ENCODE measurements at regions not wholly inside any gene's neighbourhood (a gene's known extent, or its start where the extent isn't known, plus 50 kb on each side); places are given as distances from the start of the nearest gene placed in this dataset.
A peak's percentile ranks its signal among the peaks of the same experiment; 100 is the strongest.

DNA sequence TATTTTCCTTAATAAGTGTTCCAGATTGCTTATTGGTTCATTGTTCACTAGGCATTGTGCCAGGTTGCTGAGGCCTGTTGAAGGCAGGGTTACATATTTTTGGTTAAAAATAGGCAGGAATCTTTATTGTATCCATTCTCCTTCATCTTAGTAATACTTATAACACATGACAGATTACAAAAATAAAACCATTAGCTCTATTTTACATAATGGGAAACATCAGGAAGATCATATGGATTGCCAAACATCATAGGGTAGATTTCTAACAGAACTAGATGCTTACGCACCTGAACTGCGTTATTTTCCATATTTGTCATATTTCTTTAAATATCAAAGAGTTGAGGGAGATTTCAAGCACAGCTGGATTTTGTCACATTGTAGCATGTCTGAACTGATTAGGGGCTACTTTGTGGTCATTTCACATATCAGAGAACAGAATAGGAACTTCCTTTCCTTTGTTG, 462.9 kb upstream of the SGO1 start:
- no peak overlapping the region for H3K4me2 ChIP-seq (ENCODE audit: extremely low read depth, insufficient read depth, low read length)
- H3K4me1 ChIP-seq (ENCODE audit: control insufficient read depth, extremely low read depth, insufficient read depth, low read length) = peaks cover 4% of the 10 kb centered on the region
- no peaks in the 10 kb centered on the region for H4K20me1 ChIP-seq (ENCODE audit: control insufficient read depth, extremely low read depth, insufficient read depth, low read length)
- H3K9me3 ChIP-seq (ENCODE audit: control insufficient read depth, insufficient read depth, low read depth, low read length) = no peaks in the 10 kb centered on the region
- H3K27me3 ChIP-seq (ENCODE audit: control insufficient read depth, insufficient read depth, low read length) = no peaks in the 10 kb centered on the region
- DNase-seq (ENCODE audit: low read depth in 2 of 2) = peak; percentile 20 to 86
- no peaks in the 10 kb centered on the region for H3K36me3 ChIP-seq (ENCODE audit: control insufficient read depth, insufficient read depth, low read length)
- no peak overlapping the region for H3K27ac ChIP-seq (ENCODE audit: insufficient read depth, low read length)
- no peak overlapping the region for H3K9ac ChIP-seq (ENCODE audit: insufficient read depth, low read length)
- TF ChIP-seq CTCF (conservative IDR thresholded peaks at IDR 0.05 in 1 of 2, IDR thresholded peaks at IDR 0.05 in 1 of 2; ENCODE audit: low read depth in 1 of 2, low read length in 2 of 2) = no peak
- no peak for TF ChIP-seq EZH2 (IDR thresholded peaks at IDR 0.05; ENCODE audit: low read length, missing control alignments)
- no peak overlapping the region for H2AFZ ChIP-seq (ENCODE audit: low read length)
- no peaks in the 10 kb centered on the region for H3K79me2 ChIP-seq (ENCODE audit: control insufficient read depth, insufficient read depth, low read length)
- H3K4me3 ChIP-seq (replicated peaks in 1 of 4; ENCODE audit: control extremely low read depth in 1 of 4, insufficient read depth in 1 of 4, low read depth in 3 of 4, low read length in 4 of 4) = no peak overlapping the region

- Histone ChIP-seq H3K27me3 (ENCODE audit: control insufficient read depth, insufficient read depth, low read length) (no peaks in the 10 kb centered on the region), H2AFZ (ENCODE audit: low read length) (no peak overlapping the region), H4K20me1 (ENCODE audit: control insufficient read depth, extremely low read depth, insufficient read depth, low read length) (no peaks in the 10 kb centered on the region), H3K27ac (ENCODE audit: insufficient read depth, low read length) (peak overlapping the region; percentile 38), H3K36me3 (ENCODE audit: control insufficient read depth, insufficient read depth, low read length) (no peaks in the 10 kb centered on the region), H3K4me3 (replicated peaks in 1 of 4; ENCODE audit: control extremely low read depth in 1 of 4, insufficient read depth in 1 of 4, low read depth in 3 of 4, low read length in 4 of 4) (no peak overlapping the region), H3K4me1 (ENCODE audit: control insufficient read depth, extremely low read depth, insufficient read depth, low read length) (peaks cover 4% of the 10 kb centered on the region), H3K4me2 (ENCODE audit: extremely low read depth, insufficient read depth, low read length) (no peak overlapping the region), H3K79me2 (ENCODE audit: control insufficient read depth, insufficient read depth, low read length) (no peaks in the 10 kb centered on the region), H3K9me3 (ENCODE audit: control insufficient read depth, insufficient read depth, low read depth, low read length) (no peaks in the 10 kb centered on the region), H3K9ac (ENCODE audit: insufficient read depth, low read length) (no peak overlapping the region)
- TF ChIP-seq EZH2 (IDR thresholded peaks at IDR 0.05; ENCODE audit: low read length, missing control alignments) = no peak
- no peak for TF ChIP-seq CTCF (conservative IDR thresholded peaks at IDR 0.05 in 1 of 2, IDR thresholded peaks at IDR 0.05 in 1 of 2; ENCODE audit: low read depth in 1 of 2, low read length in 2 of 2)
- DNase-seq (ENCODE audit: low read depth in 2 of 2) = peak; percentile 50 to 92
Measured at GRCh38 chr3:20648294-20648693, 462.3 kb upstream of the SGO1 start.

- Histone ChIP-seq H3K27ac (ENCODE audit: insufficient read depth, low read length) (no peak overlapping the region), H3K36me3 (ENCODE audit: control insufficient read depth, insufficient read depth, low read length) (no peaks in the 10 kb centered on the region), H3K4me2 (ENCODE audit: extremely low read depth, insufficient read depth, low read length) (no peak overlapping the region), H3K9ac (ENCODE audit: insufficient read depth, low read length) (no peak overlapping the region), H3K27me3 (ENCODE audit: control insufficient read depth, insufficient read depth, low read length) (no peaks in the 10 kb centered on the region), H3K9me3 (ENCODE audit: control insufficient read depth, insufficient read depth, low read depth, low read length) (no peaks in the 10 kb centered on the region), H3K4me3 (replicated peaks in 1 of 4; ENCODE audit: control extremely low read depth in 1 of 4, insufficient read depth in 1 of 4, low read depth in 3 of 4, low read length in 4 of 4) (no peak overlapping the region), H4K20me1 (ENCODE audit: control insufficient read depth, extremely low read depth, insufficient read depth, low read length) (no peaks in the 10 kb centered on the region), H2AFZ (ENCODE audit: low read length) (no peak overlapping the region), H3K4me1 (ENCODE audit: control insufficient read depth, extremely low read depth, insufficient read depth, low read length) (peaks cover 4% of the 10 kb centered on the region), H3K79me2 (ENCODE audit: control insufficient read depth, insufficient read depth, low read length) (no peaks in the 10 kb centered on the region)
- TF ChIP-seq CTCF (conservative IDR thresholded peaks at IDR 0.05 in 1 of 2, IDR thresholded peaks at IDR 0.05 in 1 of 2; ENCODE audit: low read depth in 1 of 2, low read length in 2 of 2) (no peak), EZH2 (IDR thresholded peaks at IDR 0.05; ENCODE audit: low read length, missing control alignments) (no peak)
- no peak for DNase-seq (ENCODE audit: low read depth in 2 of 2)
Measured at GRCh38 chr3:20646425-20646824, 460.4 kb upstream of the SGO1 start.

Measured in fibroblast of lung (primary cell).